Uterus (tissue), 3 donors: ENCODE measurements at regions not wholly inside any gene's neighbourhood (a gene's known extent, or its start where the extent isn't known, plus 50 kb on each side); places are given as distances from the start of the nearest gene placed in this dataset.

Source experiments
- DNase-seq, 2 donors: peaks; one replicate each; pipeline ENCODE4 v3.0.0-alpha.2; 2019 to 2020
- H3K27ac ChIP-seq, 2 donors: fragments of 200-600 bp; sonication (generic); 1 replicate in 1 of 2; 2 replicates in 1 of 2; pipeline ENCODE4 v1.5.1; 2016 to 2018
- H3K27me3 ChIP-seq, 2 donors: fragments of 200-600 bp; sonication (generic); one replicate each; pipeline ENCODE4 v1.5.1; 2018 to 2019; ENCODE audit warnings: control low read depth in 1 of 2
- H3K36me3 ChIP-seq, 2 donors: fragments of 200-600 bp; sonication (generic); one replicate each; pipeline ENCODE4 v1.5.1; 2019; ENCODE audit warnings: control low read depth in 1 of 2
- H3K4me1 ChIP-seq, 2 donors: fragments of 200-600 bp; sonication (generic); one replicate each; pipeline ENCODE4 v1.5.1; 2018 to 2019; ENCODE audit warnings: control low read depth in 1 of 2
- H3K4me3 ChIP-seq, 2 donors: fragments of 200-600 bp; sonication (generic); 1 replicate in 1 of 2; 2 replicates in 1 of 2; pipeline ENCODE4 v1.5.1; 2018 to 2019; ENCODE audit warnings: mild to moderate bottlenecking in 1 of 2
- H3K9me3 ChIP-seq, 2 donors: fragments of 200-600 bp; sonication (generic); one replicate each; pipeline ENCODE4 v1.5.1; 2019; ENCODE audit warnings: control low read depth in 1 of 2
- CTCF ChIP-seq, 4 experiments: fragments of 200-600 bp in 2 of 4; fragments of 450-650 bp in 2 of 4; sonication (generic) in 2 of 4; IDR thresholded peaks; one replicate each; pipeline ENCODE4 v1.5.1; 2016 to 2019; ENCODE audit warnings: antibody characterized with exemption in 4 of 4, mild to moderate bottlenecking in 2 of 4, moderate library complexity in 1 of 4
- POLR2A ChIP-seq, 2 donors: fragments of 450-650 bp; IDR thresholded peaks; one replicate each; pipeline ENCODE4 v1.6.1; 2016; ENCODE audit warnings: antibody characterized with exemption in 2 of 2, mild to moderate bottlenecking in 1 of 2, moderate library complexity in 1 of 2
- intact Hi-C: fragments of 100-400 bp; cut with DNase I; formaldehyde crosslinking; loops from one replicate; pipeline ENCODE4 v1.15.1; 2023; ENCODE audit warnings: low total_unique reads
- donor health status: DM: yes; HTN: yes; CAD: no.

GRCh38 chr22:47965066-47965465, 1202.6 kb downstream of the TBC1D22A start:
- TF ChIP-seq CTCF (IDR thresholded peaks at IDR 0.05) (no peak), POLR2A (IDR thresholded peaks at IDR 0.05) (no peak)
- Histone ChIP-seq H3K9me3 (no peaks in the 10 kb centered on the region), H3K36me3 (no peaks in the 10 kb centered on the region), H3K27me3 (no peaks in the 10 kb centered on the region), H3K4me3 (no peak overlapping the region), H3K4me1 (no peaks in the 10 kb centered on the region), H3K27ac (no peak overlapping the region)
- intact Hi-C loops = no loop called here
- no peak for DNase-seq

- TF ChIP-seq POLR2A (IDR thresholded peaks at IDR 0.05) (no peak), CTCF (IDR thresholded peaks at IDR 0.05) (no peak)
- H3K27ac ChIP-seq = no peak overlapping the region
- no peaks in the 10 kb centered on the region for H3K27me3 ChIP-seq
- intact Hi-C loops = no loop called here
- no peak overlapping the region for H3K4me3 ChIP-seq
- H3K36me3 ChIP-seq = no peaks in the 10 kb centered on the region
- H3K4me1 ChIP-seq = no peaks in the 10 kb centered on the region
- no peaks in the 10 kb centered on the region for H3K9me3 ChIP-seq
- DNase-seq = no peak
Observed at GRCh38 chr22:47963660-47964059, 1201.2 kb downstream of the TBC1D22A start.

- no peak for TF ChIP-seq CTCF (IDR thresholded peaks at IDR 0.05)
- no peak for TF ChIP-seq POLR2A (IDR thresholded peaks at IDR 0.05)
- no peaks in the 10 kb centered on the region for H3K36me3 ChIP-seq
- H3K4me3 ChIP-seq = no peak overlapping the region
- no peak overlapping the region for H3K27ac ChIP-seq
- intact Hi-C loops = no loop called here
- H3K27me3 ChIP-seq = no peaks in the 10 kb centered on the region
- no peaks in the 10 kb centered on the region for H3K9me3 ChIP-seq
- DNase-seq = no peak
- no peaks in the 10 kb centered on the region for H3K4me1 ChIP-seq
Observed at GRCh38 chr22:47957649-47958048, 1195.2 kb downstream of the TBC1D22A start.

GRCh38 chr22:47954107-47954506, 1191.7 kb downstream of the TBC1D22A start:
- H3K27ac ChIP-seq = no peak overlapping the region
- H3K4me3 ChIP-seq = no peak overlapping the region
- intact Hi-C loops = no loop called here
- no peaks in the 10 kb centered on the region for H3K27me3 ChIP-seq
- no peaks in the 10 kb centered on the region for H3K4me1 ChIP-seq
- no peaks in the 10 kb centered on the region for H3K9me3 ChIP-seq
- H3K36me3 ChIP-seq = no peaks in the 10 kb centered on the region
- no peak for DNase-seq
- TF ChIP-seq POLR2A (IDR thresholded peaks at IDR 0.05) = no peak
- no peak for TF ChIP-seq CTCF (IDR thresholded peaks at IDR 0.05)

- Histone ChIP-seq H3K4me1 (no peaks in the 10 kb centered on the region), H3K27me3 (no peaks in the 10 kb centered on the region), H3K36me3 (no peaks in the 10 kb centered on the region), H3K27ac (no peak overlapping the region), H3K9me3 (no peaks in the 10 kb centered on the region), H3K4me3 (no peak overlapping the region)
- intact Hi-C loops = no loop called here
- no peak for DNase-seq
- no peak for TF ChIP-seq CTCF (IDR thresholded peaks at IDR 0.05)
- no peak for TF ChIP-seq POLR2A (IDR thresholded peaks at IDR 0.05)
Observed at GRCh38 chr22:47944941-47945340, 1182.5 kb downstream of the TBC1D22A start.
